Right lobe of liver (tissue), 4 donors: ENCODE measurements at regions not wholly inside any gene's neighbourhood (a gene's known extent, or its start where the extent isn't known, plus 50 kb on each side); places are given as distances from the start of the nearest gene placed in this dataset.

Experiments
- POLR2A ChIP-seq: fragments of 450-650 bp; IDR thresholded peaks from one replicate; pipeline ENCODE4 v1.6.1; 2017; ENCODE audit warnings: antibody characterized with exemption, mild to moderate bottlenecking
- TF ChIP-seq, protein P1 (sequence below), 4 donors: fragments of 200-600 bp in 3 of 4; fragments of 450-650 bp in 1 of 4; IDR thresholded peaks; one replicate each; pipeline versions ENCODE4 v1.5.1 to v1.8.0; 2016 to 2022; ENCODE audit warnings: antibody characterized with exemption in 4 of 4, mild to moderate bottlenecking in 2 of 4
- donor health status: DM: no; HTN: no; CAD: no.
- donor health status: DM: no; HTN: no; CAD: no.
- donor health status: DM: no; HTN: yes; CAD: no.

- TF ChIP-seq, protein P1, sequence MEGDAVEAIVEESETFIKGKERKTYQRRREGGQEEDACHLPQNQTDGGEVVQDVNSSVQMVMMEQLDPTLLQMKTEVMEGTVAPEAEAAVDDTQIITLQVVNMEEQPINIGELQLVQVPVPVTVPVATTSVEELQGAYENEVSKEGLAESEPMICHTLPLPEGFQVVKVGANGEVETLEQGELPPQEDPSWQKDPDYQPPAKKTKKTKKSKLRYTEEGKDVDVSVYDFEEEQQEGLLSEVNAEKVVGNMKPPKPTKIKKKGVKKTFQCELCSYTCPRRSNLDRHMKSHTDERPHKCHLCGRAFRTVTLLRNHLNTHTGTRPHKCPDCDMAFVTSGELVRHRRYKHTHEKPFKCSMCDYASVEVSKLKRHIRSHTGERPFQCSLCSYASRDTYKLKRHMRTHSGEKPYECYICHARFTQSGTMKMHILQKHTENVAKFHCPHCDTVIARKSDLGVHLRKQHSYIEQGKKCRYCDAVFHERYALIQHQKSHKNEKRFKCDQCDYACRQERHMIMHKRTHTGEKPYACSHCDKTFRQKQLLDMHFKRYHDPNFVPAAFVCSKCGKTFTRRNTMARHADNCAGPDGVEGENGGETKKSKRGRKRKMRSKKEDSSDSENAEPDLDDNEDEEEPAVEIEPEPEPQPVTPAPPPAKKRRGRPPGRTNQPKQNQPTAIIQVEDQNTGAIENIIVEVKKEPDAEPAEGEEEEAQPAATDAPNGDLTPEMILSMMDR (IDR thresholded peaks at IDR 0.05) = no peak
- TF ChIP-seq POLR2A = no peak
Observed at GRCh38 chr5:147092044-147092443, 142.8 kb upstream of the STK32A start.
